ENCODE measurements at regions not wholly inside any gene's neighbourhood (a gene's known extent, or its start where the extent isn't known, plus 50 kb on each side); places are given as distances from the start of the nearest gene placed in this dataset.

GRCh38 chr3:112744106-112744505 lies 102.6 kb downstream of the CD200R1L start:
- TF ChIP-seq EZH2 (IDR thresholded peaks at IDR 0.05; ENCODE audit: insufficient read depth, low read length) = no peak
- no peak for TF ChIP-seq CTCF (IDR thresholded peaks at IDR 0.05; ENCODE audit: insufficient read depth, low read depth, low read length)
